HG03354 (cell line): ENCODE measurements at regions not wholly inside any gene's neighbourhood (a gene's known extent, or its start where the extent isn't known, plus 50 kb on each side); places are given as distances from the start of the nearest gene placed in this dataset.
"Not testable (repeated sequence)": the region's sequence is repeated elsewhere in the genome, so short reads cannot be mapped to it uniquely, and the experiment has no call there.

Experiments
- ATAC-seq: cut with Tn5 transposase; IDR thresholded peaks from one replicate; pipeline ENCODE4 v1.9.1; 2021; ENCODE audit warnings: mild to moderate bottlenecking; ENCODE audit not compliant: unreplicated experiment, poor library complexity, severe bottlenecking

DNA sequence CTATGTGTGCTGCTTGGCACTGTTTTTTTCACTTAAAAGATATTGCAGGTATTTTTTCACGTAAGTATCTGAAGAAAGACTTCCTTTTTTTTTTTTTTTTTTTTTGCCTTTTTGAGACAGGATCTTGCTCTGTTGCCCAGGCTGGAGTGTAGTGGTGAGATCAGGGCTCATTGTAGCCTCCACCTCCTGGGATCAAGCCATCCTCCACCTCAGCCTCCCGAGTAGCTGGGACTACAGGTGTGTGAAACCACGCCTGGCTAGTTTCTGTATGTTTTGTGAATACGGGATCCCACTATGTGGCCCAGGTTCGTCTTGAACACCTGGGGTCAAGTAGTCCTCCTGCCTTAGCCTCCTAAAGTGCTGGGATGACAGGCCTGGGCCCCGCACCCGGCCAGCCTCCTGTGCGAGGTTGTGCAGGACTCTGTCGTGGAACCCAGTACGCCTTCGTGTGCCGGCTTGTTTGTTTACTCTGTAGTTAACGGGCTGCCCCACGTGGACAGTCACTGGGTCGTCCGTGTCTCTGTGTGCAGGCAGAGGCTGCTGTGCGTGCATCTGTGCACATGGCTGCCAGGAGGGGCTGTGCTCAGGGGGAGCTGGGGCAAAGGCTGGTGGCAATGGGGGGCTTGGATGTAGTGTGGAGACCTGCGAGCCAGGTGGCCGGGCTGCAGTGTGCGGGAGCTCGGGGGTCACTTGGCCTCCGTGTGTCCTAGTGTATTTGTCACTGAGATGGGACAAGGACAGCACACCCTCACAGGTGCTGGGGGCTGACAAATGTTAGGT is 179.5 kb downstream of the ADRA2C start:
- ATAC-seq = no peak

DNA sequence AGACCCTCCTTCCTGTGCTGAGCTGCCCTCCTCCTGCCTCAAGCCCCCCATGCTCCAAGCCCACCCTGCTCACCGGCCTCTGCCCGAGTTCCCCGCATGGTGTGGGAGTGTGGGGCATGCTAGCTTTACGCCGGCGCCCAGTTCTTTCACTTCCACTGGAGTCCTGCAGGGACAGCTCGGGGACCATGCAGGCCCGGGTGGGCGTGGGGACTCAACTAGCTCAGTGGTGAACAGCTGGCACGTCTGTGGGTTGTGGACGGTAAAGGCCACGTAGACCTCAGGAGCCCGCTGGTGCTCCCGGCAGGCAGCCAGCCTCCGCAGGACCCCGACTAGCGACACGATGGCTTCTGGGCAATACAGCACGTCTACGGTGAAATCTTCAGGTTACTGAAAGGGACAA is 180.4 kb downstream of the ADRA2C start:
- not testable (repeated sequence) for ATAC-seq

DNA sequence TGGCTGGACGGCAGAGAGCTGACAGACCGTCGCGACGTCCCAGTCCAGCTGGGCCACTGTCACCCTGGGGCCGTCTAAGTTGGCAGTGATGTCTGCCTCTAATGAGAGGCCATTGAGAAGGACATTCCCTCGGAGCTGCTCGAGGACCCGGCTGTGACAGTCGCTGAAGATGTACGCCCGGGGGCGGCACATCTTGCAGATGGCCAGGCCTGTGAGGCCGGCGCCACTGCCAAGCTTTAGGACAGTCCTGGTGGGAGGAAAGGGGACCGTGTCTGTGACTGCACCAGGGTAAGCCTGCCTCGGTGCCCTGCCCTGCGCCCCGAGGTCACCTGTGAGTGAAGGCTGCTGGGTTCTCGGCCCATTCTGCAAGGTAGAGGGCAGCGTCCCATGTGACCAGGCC is 181.6 kb downstream of the ADRA2C start:
- not testable (repeated sequence) for ATAC-seq

DNA sequence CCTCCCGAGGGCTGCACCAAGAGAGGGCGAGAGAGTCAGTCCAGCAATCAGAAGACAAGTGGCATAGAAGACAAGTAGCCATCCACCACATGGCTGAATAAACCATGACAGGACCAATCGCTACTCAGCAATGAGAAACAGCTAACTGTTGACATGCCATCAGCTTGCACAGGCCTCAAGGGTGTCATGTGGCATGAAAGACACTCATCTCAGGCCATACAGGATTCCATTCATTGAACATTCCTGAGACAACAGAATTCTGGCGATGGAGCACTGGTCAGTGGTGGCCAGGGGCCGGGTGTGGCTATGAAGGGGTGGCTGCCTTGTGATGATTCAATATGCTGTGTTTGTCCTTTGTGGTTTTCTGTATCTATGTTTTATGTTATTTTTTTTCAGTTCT is 182.0 kb downstream of the ADRA2C start:
- not testable (repeated sequence) for ATAC-seq

DNA sequence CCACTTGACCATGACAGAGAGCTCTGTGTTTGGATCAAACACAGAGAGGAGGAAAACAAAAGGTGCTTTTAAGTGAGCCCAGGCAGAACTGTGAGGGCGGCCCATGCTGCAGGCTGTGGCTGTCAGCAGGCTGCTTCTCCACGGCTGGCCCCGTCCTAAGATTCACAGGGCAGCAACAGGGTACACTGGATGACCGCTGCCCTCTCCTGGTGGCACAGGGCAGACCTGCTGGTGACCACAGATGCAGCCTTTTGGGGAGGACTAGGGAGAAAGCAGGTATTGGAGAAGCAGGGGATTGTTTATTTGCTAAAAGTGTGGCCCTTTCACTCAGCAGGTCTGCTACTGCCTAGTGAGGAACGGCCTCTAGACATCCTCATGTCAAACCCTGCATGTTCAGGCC is 183.7 kb downstream of the ADRA2C start:
- ATAC-seq = not testable (repeated sequence)

DNA sequence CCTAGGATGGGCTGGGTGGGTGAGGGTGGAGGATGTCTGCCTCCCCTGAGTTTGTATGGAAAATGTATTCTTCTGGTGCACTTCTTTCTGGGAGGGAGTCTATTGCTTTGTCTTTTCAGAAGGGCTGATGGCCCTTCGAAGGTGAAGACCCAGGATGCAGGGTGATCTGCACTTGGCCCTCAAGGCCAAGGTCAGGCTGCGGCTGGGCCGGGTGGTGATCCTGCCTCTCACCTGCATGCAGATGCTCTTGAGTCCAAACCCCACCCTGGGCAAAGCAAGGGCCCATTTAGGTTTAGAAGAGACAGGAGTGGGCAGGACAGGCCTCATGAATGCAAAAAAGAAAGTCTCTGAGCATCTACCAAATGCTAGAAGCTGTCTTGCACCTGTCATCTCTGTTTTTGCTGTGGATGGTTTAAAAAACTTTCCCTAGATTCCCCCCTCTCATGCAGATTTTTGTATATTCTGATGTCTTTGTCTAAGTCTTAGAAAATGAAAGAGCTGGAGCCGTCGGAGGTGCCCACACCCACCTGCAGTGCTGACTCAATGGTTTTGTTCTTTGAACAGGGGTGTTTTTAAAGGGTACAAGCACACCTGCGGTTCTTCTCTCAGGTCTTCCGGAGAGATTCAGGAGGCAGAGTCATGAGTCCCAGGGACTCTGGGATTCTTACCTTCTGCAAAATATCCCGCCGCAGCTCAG is 186.4 kb downstream of the ADRA2C start:
- ATAC-seq = not testable (repeated sequence)

DNA sequence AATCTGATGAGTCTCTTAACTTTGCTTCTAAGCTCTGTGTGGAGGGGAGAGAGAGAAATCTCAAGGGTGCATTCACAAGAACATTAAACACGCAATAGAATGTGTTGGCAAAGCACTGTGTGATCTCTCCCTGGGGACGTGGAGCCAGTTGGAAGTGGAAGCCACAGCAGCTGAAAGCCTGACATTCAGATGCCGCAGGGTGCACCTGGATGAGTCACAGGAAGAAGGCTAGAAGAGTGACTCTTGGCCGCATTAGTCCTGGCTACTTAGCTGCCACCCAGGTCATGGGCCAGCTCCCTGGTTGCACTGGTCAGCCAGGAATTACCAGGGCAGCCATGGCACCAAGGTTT is 186.9 kb downstream of the ADRA2C start:
- ATAC-seq = not testable (repeated sequence)

DNA sequence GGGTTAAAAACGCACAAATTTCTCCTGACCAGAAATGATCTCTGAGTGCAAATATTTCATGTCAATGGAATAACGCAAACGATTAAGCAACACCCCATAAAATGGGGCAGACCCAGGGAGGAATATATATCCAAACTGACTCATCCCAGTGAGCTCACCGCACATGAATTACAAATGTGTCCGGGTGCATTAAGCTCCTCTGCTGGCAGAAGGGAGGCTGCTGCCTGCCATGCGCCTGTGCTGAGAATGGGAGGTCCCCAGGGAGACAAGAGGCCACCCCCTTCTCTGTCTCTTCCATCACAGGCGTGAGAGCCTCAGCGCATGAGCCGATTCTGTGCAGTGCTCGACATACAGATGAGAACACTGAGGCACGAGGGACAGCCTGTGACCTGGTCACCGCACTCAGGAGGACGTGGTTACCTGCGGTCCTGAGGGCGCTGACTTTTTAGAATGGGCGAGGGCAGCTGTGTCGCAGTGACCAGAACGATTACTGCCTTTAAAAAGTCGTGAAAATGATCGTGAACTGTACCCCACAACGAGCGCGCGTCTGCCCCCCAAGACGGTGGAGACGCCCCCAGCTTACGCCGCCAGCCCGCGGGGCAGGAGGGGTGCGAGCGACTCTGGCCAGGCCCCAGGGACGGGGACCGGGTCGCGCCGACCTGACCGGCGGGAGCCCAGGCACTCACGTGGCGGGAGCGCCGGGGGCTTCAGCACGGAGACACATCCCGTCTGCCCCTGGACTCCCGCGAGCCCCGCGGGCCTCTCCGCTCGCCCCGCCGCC is 188.5 kb downstream of the ADRA2C start:
- peak; percentile 1 for ATAC-seq

DNA sequence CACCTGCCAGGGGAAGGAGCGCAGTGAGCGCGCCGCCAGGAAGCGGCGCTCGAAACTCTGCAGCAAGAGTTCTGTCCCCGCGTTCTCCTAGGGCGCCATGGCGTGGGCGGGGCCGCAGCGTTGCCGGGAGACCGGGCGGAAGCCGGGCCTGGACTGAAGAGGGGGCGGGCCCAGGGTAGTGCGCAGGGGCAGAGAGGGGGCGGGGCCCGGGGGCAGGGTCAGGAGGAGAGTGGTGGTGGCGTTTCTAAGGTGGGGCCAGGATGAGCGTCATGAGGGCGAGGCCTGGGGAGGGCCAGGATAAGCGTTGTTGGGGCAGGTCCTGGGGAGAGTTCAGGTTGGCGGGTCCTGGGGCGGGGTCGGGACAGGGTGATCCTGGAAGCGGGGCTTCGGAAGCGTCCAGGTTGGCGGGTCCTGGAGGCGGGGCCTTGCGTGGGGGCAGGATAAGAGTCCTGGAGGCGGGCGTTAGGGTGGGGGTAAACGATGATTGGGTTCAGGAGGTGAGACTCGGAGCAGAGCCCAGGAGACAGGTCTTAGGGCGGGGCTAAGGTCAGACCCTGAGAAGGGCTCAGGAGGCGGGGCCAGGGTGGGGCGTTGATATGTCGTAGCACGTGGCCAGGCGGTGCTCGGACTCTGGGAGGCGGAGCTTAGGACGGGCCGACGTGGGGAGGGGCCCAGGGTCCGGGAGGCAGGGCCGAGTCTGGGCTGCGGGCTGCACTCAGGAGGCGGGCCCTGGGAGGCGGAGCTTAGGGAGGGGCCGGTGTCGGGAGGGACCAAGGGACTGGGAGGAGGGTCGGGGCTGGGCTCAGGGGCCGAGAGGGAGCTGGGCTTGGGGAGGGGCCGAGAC is 189.4 kb downstream of the ADRA2C start:
- peak; percentile 99 for ATAC-seq

DNA sequence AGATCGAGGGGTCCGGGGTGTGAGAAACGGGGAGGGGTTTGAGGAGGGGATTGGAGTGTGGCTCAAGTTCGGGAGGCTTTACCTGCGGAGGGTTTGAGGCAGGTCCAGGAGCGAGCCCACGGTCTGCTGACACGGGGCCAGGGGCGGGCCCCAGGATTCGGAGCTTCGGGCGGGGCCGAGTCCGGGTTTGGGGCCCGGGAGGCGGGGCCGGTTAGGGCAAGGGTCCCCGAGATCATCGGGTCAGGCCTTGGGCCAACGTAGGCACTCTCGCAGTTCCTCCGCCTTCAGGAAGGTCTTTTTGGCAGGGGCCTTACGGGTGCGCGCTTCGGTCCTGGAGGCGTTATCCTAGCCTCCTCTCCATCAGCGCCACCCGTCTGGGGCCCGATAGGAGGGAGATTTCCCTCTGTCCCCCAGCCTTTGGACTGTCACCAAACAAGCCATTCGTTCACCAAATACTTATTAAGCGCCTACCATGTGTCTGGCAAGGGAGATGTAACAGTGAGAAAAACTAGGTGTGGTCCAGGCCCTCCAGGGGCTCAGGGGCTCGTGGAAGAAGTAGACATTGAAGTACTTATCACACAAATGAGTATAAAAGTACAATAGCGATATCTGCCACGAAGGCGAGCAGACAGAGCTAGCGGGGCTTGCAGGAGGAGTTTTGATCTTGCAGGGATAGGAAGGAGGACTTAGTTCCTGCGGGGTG is 190.1 kb downstream of the ADRA2C start:
- not testable (repeated sequence) for ATAC-seq

DNA sequence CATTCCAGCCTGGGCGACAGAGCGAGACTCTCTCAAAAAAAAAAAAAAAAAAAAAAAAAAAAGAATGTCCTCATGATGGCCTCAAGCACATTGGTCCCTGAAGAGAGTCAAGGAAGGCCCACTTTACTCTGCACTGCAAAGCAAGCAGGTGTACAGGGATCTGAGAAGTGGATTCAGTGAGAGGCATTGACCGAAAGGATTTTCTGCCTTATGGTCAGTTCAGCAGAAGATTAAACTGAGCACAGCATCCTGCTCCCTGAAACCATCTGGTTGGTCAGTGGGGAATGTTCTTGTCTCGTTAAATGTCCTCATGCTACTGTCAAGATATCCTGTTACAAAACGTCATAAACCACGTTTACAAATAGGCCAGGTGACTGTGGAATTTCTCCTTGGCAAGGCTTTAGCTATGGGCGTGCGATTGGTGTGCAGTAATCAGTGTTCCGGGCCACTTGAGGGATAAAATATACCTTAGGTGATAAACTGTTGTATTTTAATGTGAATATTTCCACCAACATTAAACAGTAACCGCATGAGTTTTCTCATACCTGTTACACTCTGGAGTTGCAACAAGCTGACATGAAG is 195.0 kb downstream of the ADRA2C start:
- ATAC-seq = not testable (repeated sequence)

DNA sequence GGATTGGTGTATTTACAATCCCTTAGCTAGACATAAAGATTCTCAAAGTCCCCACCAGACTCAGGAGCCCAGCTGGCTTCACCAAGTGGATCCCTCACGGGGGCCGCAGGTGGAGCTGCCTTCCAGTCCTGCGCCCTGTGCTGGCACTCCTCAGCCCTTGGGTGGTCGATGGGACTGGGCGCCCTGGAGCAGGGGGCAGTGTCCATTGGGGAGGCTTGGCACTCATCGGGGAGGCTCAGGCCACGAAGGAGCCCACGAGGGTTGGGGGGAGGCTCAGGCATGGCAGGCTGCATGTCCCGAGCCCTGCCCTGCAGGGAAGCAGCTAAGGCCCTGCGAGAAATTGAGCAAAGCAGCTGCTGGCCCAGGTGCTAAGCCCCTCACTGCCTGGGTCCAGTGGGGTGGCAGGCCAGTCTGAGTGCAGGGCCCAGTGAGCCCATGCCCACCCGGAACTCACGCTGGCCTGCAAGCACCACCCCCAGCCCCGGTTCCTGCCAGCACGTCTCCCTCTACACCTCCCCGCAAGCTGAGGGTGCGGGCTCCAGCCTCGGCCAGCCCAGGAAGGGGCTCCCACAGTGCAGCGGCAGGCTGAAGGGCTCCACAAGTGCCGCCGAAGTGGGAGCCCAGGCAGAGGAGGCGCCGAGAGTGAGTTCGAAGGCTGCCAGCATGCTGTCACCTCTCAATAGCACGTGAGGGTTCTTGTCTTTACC is 198.5 kb downstream of the ADRA2C start:
- not testable (repeated sequence) for ATAC-seq

DNA sequence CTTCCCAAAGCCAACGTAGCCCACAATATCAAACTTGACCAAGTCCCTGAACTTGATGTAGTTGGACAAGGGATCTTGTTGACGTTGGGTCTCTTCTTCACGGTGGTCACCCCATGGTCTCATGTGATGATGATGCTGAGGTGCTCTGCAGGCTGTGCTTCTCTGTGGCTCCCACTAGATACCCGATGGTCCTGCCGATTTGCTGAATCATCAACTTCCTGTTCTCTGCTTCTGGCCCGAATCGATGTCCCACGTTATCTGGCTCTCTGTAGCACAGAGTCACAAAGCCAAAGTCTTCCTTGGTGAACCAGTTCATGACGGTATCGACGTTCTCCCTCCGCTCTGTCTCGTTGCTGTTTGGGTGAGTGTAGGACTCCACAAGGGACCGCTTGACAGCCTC is 201.0 kb downstream of the ADRA2C start:
- not testable (repeated sequence) for ATAC-seq

DNA sequence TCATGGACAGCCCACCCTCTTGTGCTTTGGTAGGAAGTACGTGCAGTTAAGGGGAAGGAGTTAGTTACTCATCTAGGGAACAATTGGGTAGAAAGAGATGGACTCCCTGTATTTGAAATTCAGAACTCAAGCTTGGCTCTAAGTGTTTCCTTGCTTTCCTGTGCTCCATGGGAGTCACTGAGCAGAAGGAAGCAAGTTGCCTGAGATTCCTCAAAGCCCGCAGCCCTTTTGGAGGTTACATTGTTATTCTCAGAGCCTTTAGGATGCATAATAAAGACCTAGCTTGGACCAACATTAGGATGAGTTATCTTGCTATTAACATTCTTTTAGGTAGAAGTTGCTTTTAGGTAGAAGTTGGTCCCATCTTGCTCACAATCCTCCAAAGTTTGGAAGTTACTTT is 206.4 kb downstream of the ADRA2C start:
- not testable (repeated sequence) for ATAC-seq

DNA sequence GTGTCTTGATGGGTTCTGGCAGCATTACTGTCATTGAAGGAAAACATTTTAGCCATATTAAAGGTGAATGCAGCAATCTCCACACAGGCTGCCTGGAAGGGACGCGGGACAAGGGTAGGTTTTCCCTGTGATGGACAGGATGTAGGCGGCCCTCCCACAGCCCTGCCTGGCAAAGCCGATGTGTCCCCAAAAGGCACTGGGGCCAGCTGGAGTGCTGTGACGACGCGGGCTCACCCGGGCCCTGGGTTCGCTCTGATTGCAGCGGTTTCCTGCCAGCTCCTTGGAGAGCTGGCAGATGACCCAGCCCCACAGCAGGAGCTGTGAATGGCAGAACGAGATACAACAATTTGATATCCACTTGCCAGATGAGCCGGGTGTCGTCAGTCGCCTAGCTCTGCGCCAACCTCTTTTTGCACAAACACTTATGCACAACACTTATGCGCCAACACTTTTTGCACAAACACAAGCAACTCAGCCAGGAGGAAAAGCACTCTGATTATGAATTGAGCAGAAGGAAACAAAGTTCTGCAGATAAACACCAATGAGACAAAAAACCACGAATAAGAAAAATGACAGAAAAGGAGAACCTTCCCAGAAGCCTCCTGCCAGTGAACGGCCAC is 207.5 kb downstream of the ADRA2C start:
- ATAC-seq = not testable (repeated sequence)

DNA sequence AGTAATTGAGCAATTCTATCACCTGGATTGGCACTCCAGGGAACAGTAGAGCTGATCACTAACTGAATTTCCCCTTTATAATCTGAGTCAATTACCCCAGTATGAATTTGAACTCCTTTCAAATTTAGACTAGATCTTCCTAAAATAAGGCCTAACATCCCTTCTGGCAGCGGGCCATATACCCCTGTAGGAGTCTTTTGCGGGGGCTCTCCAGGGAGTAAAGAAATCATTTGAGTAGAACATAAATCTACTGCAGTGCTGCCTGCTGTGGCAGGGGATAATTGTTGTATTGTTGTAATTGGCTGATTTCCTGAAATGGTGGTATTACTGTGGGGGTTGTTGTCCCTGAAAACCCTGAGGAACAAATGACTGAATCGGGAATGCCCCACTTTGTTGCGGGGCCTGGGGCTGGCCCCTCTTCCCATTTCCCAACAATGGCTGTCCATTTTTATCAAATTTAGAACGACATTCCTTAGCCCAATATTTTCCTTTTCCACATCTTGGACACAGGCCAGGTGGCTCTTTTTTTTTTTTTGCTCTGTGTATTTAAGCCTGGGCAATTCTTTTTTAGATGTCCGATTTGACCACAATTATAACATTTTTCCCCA is 217.4 kb downstream of the ADRA2C start:
- ATAC-seq = not testable (repeated sequence)

DNA sequence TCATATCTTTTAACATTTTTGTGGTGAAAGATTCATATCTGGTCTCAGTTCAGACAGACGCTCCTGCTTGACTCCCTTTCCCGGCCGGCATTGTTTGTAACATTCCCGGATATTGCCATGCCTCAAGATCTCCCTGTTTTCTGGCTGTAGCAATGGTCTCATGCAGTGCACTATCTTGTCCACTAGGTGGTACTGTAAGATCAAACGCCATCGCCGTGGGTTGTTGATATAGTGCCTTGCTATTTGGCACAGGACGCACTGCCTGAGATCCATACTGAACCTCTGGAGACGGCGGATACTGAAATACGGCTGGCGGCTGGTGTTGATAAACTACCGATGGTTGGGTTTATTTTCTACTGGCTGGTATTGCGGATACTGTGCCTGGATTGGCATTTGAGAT is 218.6 kb downstream of the ADRA2C start:
- not testable (repeated sequence) for ATAC-seq
